HEK293 (cell line): ENCODE measurements at regions not wholly inside any gene's neighbourhood (a gene's known extent, or its start where the extent isn't known, plus 50 kb on each side); places are given as distances from the start of the nearest gene placed in this dataset.

ENCODE experiments used
- RBAK ChIP-seq: fragments of 450-650 bp; formaldehyde crosslinking; IDR thresholded peaks from 2 replicates; pipeline ENCODE4 v1.5.1; 2016; ENCODE audit warnings: missing biosample characterization, missing genetic modification characterization
- SALL2 ChIP-seq: fragments of 450-650 bp; formaldehyde crosslinking; IDR thresholded peaks from 2 replicates; pipeline ENCODE4 v1.5.0; 2017; ENCODE audit warnings: missing biosample characterization, mild to moderate bottlenecking, missing genetic modification characterization, borderline replicate concordance
- WT1 ChIP-seq: fragments of 450-650 bp; formaldehyde crosslinking; IDR thresholded peaks from 2 replicates; pipeline ENCODE4 v1.5.1; 2016; ENCODE audit warnings: missing biosample characterization, missing genetic modification characterization
- YY1 ChIP-seq: fragments of 450-650 bp; formaldehyde crosslinking; IDR thresholded peaks from 2 replicates; pipeline ENCODE4 v1.5.1; 2018; ENCODE audit warnings: missing biosample characterization, missing genetic modification characterization
- YY2 ChIP-seq: fragments of 450-650 bp; formaldehyde crosslinking; IDR thresholded peaks from 2 replicates; pipeline ENCODE4 v1.5.1; 2016; ENCODE audit warnings: missing biosample characterization, missing genetic modification characterization
- ZFP69B ChIP-seq: fragments of 450-650 bp; formaldehyde crosslinking; IDR thresholded peaks from 2 replicates; pipeline ENCODE4 v1.5.1; 2016; ENCODE audit warnings: missing biosample characterization, missing genetic modification characterization
- ZNF555 ChIP-seq: fragments of 450-650 bp; formaldehyde crosslinking; conservative IDR thresholded peaks from 2 replicates; pipeline ENCODE4 v1.5.1; 2017; ENCODE audit warnings: missing biosample characterization, mild to moderate bottlenecking, missing genetic modification characterization, inconsistent platforms
- ZNF624 ChIP-seq: fragments of 450-650 bp; formaldehyde crosslinking; IDR thresholded peaks from 2 replicates; pipeline ENCODE4 v1.5.1; 2017; ENCODE audit warnings: missing biosample characterization, missing genetic modification characterization
- ZNF658 ChIP-seq: fragments of 450-650 bp; formaldehyde crosslinking; IDR thresholded peaks from 2 replicates; pipeline ENCODE4; 2016; ENCODE audit warnings: missing biosample characterization, missing genetic modification characterization
- TF ChIP-seq, protein P1 (sequence below): fragments of 450-650 bp; formaldehyde crosslinking; IDR thresholded peaks from 2 replicates; pipeline ENCODE4 v1.5.1; 2016; ENCODE audit warnings: missing biosample characterization, missing genetic modification characterization
- TF ChIP-seq, protein P2 (sequence below): fragments of 450-650 bp; formaldehyde crosslinking; IDR thresholded peaks from 2 replicates; pipeline ENCODE4 v1.5.1; 2017; ENCODE audit warnings: missing biosample characterization, missing genetic modification characterization
- TF ChIP-seq, protein P3 (sequence below): fragments of 450-650 bp; formaldehyde crosslinking; IDR thresholded peaks from 2 replicates; pipeline ENCODE4 v1.5.1; 2016; ENCODE audit warnings: missing biosample characterization, missing genetic modification characterization

DNA sequence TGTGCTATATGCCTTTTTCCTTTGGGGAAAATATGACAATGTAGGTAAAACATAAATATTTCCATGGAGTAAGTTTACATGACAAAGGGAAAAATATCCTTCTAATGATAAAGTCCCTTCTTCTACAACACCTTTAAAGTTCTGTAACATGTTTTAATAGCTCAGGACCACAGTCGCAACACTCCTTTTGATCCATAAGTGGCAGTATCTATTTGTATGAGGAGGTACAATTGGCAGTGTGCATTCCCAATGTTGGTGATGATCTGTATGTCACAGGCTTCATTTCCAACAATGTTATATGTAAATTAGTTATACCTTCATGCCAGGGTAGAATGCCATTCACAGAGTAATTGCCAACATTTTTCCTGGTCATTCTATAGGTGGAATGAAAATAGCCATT, 127.1 kb upstream of the CCNH start:
- TF ChIP-seq, protein P1, sequence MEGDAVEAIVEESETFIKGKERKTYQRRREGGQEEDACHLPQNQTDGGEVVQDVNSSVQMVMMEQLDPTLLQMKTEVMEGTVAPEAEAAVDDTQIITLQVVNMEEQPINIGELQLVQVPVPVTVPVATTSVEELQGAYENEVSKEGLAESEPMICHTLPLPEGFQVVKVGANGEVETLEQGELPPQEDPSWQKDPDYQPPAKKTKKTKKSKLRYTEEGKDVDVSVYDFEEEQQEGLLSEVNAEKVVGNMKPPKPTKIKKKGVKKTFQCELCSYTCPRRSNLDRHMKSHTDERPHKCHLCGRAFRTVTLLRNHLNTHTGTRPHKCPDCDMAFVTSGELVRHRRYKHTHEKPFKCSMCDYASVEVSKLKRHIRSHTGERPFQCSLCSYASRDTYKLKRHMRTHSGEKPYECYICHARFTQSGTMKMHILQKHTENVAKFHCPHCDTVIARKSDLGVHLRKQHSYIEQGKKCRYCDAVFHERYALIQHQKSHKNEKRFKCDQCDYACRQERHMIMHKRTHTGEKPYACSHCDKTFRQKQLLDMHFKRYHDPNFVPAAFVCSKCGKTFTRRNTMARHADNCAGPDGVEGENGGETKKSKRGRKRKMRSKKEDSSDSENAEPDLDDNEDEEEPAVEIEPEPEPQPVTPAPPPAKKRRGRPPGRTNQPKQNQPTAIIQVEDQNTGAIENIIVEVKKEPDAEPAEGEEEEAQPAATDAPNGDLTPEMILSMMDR (tag by site-specific recombination) = no peak
- no peak for TF ChIP-seq ZFP69B
- no peak for TF ChIP-seq ZNF555 (tag by site-specific recombination)
- TF ChIP-seq, protein P2, sequence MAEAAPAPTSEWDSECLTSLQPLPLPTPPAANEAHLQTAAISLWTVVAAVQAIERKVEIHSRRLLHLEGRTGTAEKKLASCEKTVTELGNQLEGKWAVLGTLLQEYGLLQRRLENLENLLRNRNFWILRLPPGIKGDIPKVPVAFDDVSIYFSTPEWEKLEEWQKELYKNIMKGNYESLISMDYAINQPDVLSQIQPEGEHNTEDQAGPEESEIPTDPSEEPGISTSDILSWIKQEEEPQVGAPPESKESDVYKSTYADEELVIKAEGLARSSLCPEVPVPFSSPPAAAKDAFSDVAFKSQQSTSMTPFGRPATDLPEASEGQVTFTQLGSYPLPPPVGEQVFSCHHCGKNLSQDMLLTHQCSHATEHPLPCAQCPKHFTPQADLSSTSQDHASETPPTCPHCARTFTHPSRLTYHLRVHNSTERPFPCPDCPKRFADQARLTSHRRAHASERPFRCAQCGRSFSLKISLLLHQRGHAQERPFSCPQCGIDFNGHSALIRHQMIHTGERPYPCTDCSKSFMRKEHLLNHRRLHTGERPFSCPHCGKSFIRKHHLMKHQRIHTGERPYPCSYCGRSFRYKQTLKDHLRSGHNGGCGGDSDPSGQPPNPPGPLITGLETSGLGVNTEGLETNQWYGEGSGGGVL = no peak
- TF ChIP-seq SALL2 (tag by site-specific recombination) = no peak
- no peak for TF ChIP-seq ZNF624 (tag by site-specific recombination)
- TF ChIP-seq, protein P3, sequence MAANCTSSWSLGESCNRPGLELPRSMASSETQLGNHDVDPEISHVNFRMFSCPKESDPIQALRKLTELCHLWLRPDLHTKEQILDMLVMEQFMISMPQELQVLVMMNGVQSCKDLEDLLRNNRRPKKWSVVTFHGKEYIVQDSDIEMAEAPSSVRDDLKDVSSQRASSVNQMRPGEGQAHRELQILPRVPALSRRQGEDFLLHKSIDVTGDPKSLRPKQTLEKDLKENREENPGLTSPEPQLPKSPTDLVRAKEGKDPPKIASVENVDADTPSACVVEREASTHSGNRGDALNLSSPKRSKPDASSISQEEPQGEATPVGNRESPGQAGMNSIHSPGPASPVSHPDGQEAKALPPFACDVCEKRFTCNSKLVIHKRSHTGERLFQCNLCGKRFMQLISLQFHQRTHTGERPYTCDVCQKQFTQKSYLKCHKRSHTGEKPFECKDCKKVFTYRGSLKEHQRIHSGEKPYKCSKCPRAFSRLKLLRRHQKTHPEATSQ (tag by site-specific recombination) = no peak
- no peak for TF ChIP-seq YY1
- TF ChIP-seq ZNF658 (tag by site-specific recombination) = no peak
- no peak for TF ChIP-seq RBAK (tag by site-specific recombination)
- no peak for TF ChIP-seq WT1 (tag by site-specific recombination)
- no peak for TF ChIP-seq YY2
